Smooth muscle cell (in vitro differentiated cells): ENCODE measurements at regions not wholly inside any gene's neighbourhood (a gene's known extent, or its start where the extent isn't known, plus 50 kb on each side); places are given as distances from the start of the nearest gene placed in this dataset.

Experiments used
- DNase-seq: peaks from one replicate; lab custom pipeline; 2025; ENCODE audit not compliant: unreplicated experiment; lab: John Stamatoyannopoulos, UW
- H2AFZ ChIP-seq: fragments of 200-600 bp; sonication (generic); 2 replicates; pipeline ENCODE4 v1.6.0; 2016; ENCODE audit warnings: antibody characterized with exemption, low read depth, mild to moderate bottlenecking
- H3F3A ChIP-seq: fragments of 200-600 bp; sonication (generic); 2 replicates; pipeline ENCODE4 v1.6.0; 2017; ENCODE audit warnings: antibody characterized with exemption, low read depth
- H3K27ac ChIP-seq: fragments of 200-600 bp; sonication (generic); 2 replicates; pipeline ENCODE4 v1.5.1; 2016; ENCODE audit warnings: low read depth, mild to moderate bottlenecking
- H3K27me3 ChIP-seq: fragments of 200-600 bp; sonication (generic); 2 replicates; pipeline ENCODE4 v1.6.1; 2016; ENCODE audit warnings: low read depth, mild to moderate bottlenecking
- H3K36me3 ChIP-seq: fragments of 200-600 bp; sonication (generic); 2 replicates; pipeline ENCODE4 v1.5.1; 2016; ENCODE audit warnings: low read depth
- H3K4me1 ChIP-seq: fragments of 200-600 bp; sonication (generic); 2 replicates; pipeline ENCODE4 v1.5.1; 2016; ENCODE audit warnings: low read depth
- H3K4me2 ChIP-seq: fragments of 200-600 bp; sonication (generic); 2 replicates; pipeline ENCODE4 v1.6.0; 2016; ENCODE audit warnings: mild to moderate bottlenecking
- H3K4me3 ChIP-seq: fragments of 200-600 bp; sonication (generic); 2 replicates; pipeline ENCODE4 v1.5.1; 2016; ENCODE audit warnings: mild to moderate bottlenecking
- H3K79me2 ChIP-seq: fragments of 200-600 bp; sonication (generic); 2 replicates; pipeline ENCODE4 v1.6.0; 2016; ENCODE audit warnings: low read depth, mild to moderate bottlenecking
- H3K9ac ChIP-seq: fragments of 200-600 bp; sonication (generic); 2 replicates; pipeline ENCODE4 v1.6.0; 2016; ENCODE audit warnings: low read depth
- H3K9me3 ChIP-seq: fragments of 200-600 bp; sonication (generic); replicated peaks from 2 replicates; pipeline ENCODE4 v1.5.1; 2016; ENCODE audit warnings: low read depth
- H4K20me1 ChIP-seq: fragments of 200-600 bp; sonication (generic); 2 replicates; pipeline ENCODE4 v1.6.0; 2016; ENCODE audit warnings: low read depth
- CTCF ChIP-seq: fragments of 200-600 bp; sonication (generic); IDR thresholded peaks from 2 replicates; pipeline ENCODE4 v1.5.1; 2017; ENCODE audit warnings: borderline replicate concordance, mild to moderate bottlenecking, antibody characterized with exemption; ENCODE audit not compliant: insufficient read depth, poor library complexity, severe bottlenecking
- WGBS: methylation state at CpG from one replicate; pipeline ENCODE4 v1.1.7; 2016; ENCODE audit warnings: low lambda C conversion rate; 5-methylcytosine and 5-hydroxymethylcytosine counted together

- Histone ChIP-seq H3F3A (no peaks in the 10 kb centered on the region), H3K9me3 (no peaks in the 10 kb centered on the region), H4K20me1 (no peaks in the 10 kb centered on the region), H3K4me2 (peak overlapping the region; percentile 22), H3K4me1 (peaks cover 27% of the 10 kb centered on the region), H3K4me3 (no peak overlapping the region), H3K27ac (peak overlapping the region; percentile 14), H3K36me3 (no peaks in the 10 kb centered on the region), H2AFZ (no peak overlapping the region), H3K79me2 (no peaks in the 10 kb centered on the region), H3K27me3 (no peaks in the 10 kb centered on the region), H3K9ac (no peak overlapping the region)
- TF ChIP-seq CTCF, result no peak
- WGBS, result 27% methylated on average over 11 of the region's 11 CpGs
- no peak for DNase-seq
Observed at GRCh38 chr4:108398316-108398715, 222.1 kb upstream of the RPL34 start.

GRCh38 chr4:108397850-108398249 lies 222.5 kb upstream of the RPL34 start:
- H3K36me3 ChIP-seq, result no peaks in the 10 kb centered on the region
- no peaks in the 10 kb centered on the region for H3K79me2 ChIP-seq
- H4K20me1 ChIP-seq, result no peaks in the 10 kb centered on the region
- no peak overlapping the region for H3K4me2 ChIP-seq
- H3K9me3 ChIP-seq, result no peaks in the 10 kb centered on the region
- H3K4me1 ChIP-seq, result peaks cover 27% of the 10 kb centered on the region
- H3F3A ChIP-seq, result no peaks in the 10 kb centered on the region
- no peak for DNase-seq
- H3K27me3 ChIP-seq, result no peaks in the 10 kb centered on the region
- no peak overlapping the region for H3K9ac ChIP-seq
- 86% methylated on average over 5 of the region's 5 CpGs for WGBS
- peak overlapping the region; percentile 14 for H3K27ac ChIP-seq
- H3K4me3 ChIP-seq, result no peak overlapping the region
- TF ChIP-seq CTCF, result no peak
- H2AFZ ChIP-seq, result no peak overlapping the region

- H3K4me2 ChIP-seq, result no peak overlapping the region
Observed at GRCh38 chr4:108396900-108397497, 223.4 kb upstream of the RPL34 start.

More at GRCh38 chr4:108396900-108397497, 223.4 kb upstream of the RPL34 start:
- TF ChIP-seq CTCF, result no peak
- H3K4me3 ChIP-seq, result no peak overlapping the region
- H3K9ac ChIP-seq, result no peak overlapping the region
- H3K27ac ChIP-seq, result no peak overlapping the region
- no peaks in the 10 kb centered on the region for H4K20me1 ChIP-seq
- H2AFZ ChIP-seq, result no peak overlapping the region
- H3K9me3 ChIP-seq, result no peaks in the 10 kb centered on the region
- no peak for DNase-seq
- H3F3A ChIP-seq, result no peaks in the 10 kb centered on the region
- H3K27me3 ChIP-seq, result no peaks in the 10 kb centered on the region
- no peaks in the 10 kb centered on the region for H3K36me3 ChIP-seq
- WGBS, result 47% methylated on average over 2 of the region's 2 CpGs
- H3K4me1 ChIP-seq, result peaks cover 27% of the 10 kb centered on the region
- H3K79me2 ChIP-seq, result no peaks in the 10 kb centered on the region
